Activated T-helper 17 cell treated with anti-CD3 and anti-CD28 coated beads, Interleukin-2, amount 50 U/mL, for 72 hours (primary cell): ENCODE measurements at regions not wholly inside any gene's neighbourhood (a gene's known extent, or its start where the extent isn't known, plus 50 kb on each side); places are given as distances from the start of the nearest gene placed in this dataset.
"Not testable (repeated sequence)": the region's sequence is repeated elsewhere in the genome, so short reads cannot be mapped to it uniquely, and the experiment has no call there.

Experiments
- ATAC-seq: fragments of 150-1000 bp; cut with Tn5 transposase; replicated peaks from 2 replicates; pipeline ENCODE4 v1.10.0; 2021; ENCODE audit warnings: mild to moderate bottlenecking, moderate library complexity
- H3K27ac Mint-ChIP-seq: one replicate; pipeline ENCODE4 v1.8.0; 2022; ENCODE audit warnings: mixed read lengths
- H3K27me3 Mint-ChIP-seq: one replicate; pipeline ENCODE4 v1.8.0; 2022; ENCODE audit warnings: mixed read lengths
- H3K36me3 Mint-ChIP-seq: one replicate; pipeline ENCODE4 v1.8.0; 2022; ENCODE audit warnings: low read depth, mild to moderate bottlenecking, mixed read lengths
- H3K4me1 Mint-ChIP-seq: one replicate; pipeline ENCODE4 v1.8.0; 2022; ENCODE audit warnings: mixed read lengths
- H3K4me3 Mint-ChIP-seq: one replicate; pipeline ENCODE4 v1.8.0; 2022; ENCODE audit warnings: mild to moderate bottlenecking, mixed read lengths
- H3K9me3 Mint-ChIP-seq: one replicate; pipeline ENCODE4 v1.8.0; 2022; ENCODE audit warnings: mixed read lengths

- Mint-ChIP-seq H3K27ac (no peak overlapping the region), H3K9me3 (peaks cover 2% of the 10 kb centered on the region), H3K4me1 (no peaks in the 10 kb centered on the region), H3K4me3 (no peak overlapping the region), H3K36me3 (no peaks in the 10 kb centered on the region), H3K27me3 (no peaks in the 10 kb centered on the region)
- no peak for ATAC-seq
These were observed 304.9 kb upstream of the PRR16 start for GRCh38 chr5:120159155-120159554.

GRCh38 chr5:120160124-120160895 is 303.8 kb upstream of the PRR16 start:
- H3K4me3 Mint-ChIP-seq: no peak overlapping the region

GRCh38 chr5:120162321-120162720 is 301.8 kb upstream of the PRR16 start:
- no peaks in the 10 kb centered on the region for H3K36me3 Mint-ChIP-seq
- H3K9me3 Mint-ChIP-seq: peaks cover 8% of the 10 kb centered on the region
- no peak overlapping the region for H3K4me3 Mint-ChIP-seq
- H3K4me1 Mint-ChIP-seq: no peaks in the 10 kb centered on the region
- H3K27ac Mint-ChIP-seq: no peak overlapping the region
- H3K27me3 Mint-ChIP-seq: no peaks in the 10 kb centered on the region
- ATAC-seq: no peak

More at GRCh38 chr5:120160124-120160895, 303.8 kb upstream of the PRR16 start:
- Mint-ChIP-seq H3K27me3 (no peaks in the 10 kb centered on the region), H3K36me3 (no peaks in the 10 kb centered on the region), H3K9me3 (peaks cover 4% of the 10 kb centered on the region), H3K27ac (no peak overlapping the region), H3K4me1 (no peaks in the 10 kb centered on the region)
- no peak for ATAC-seq

GRCh38 chr5:120164037-120164436 is 300.1 kb upstream of the PRR16 start:
- Mint-ChIP-seq H3K9me3 (peaks cover 11% of the 10 kb centered on the region), H3K4me3 (no peak overlapping the region), H3K27ac (no peak overlapping the region), H3K4me1 (no peaks in the 10 kb centered on the region), H3K27me3 (no peaks in the 10 kb centered on the region), H3K36me3 (no peaks in the 10 kb centered on the region)
- ATAC-seq: no peak

GRCh38 chr5:120164986-120165385 is 299.1 kb upstream of the PRR16 start:
- no peaks in the 10 kb centered on the region for H3K36me3 Mint-ChIP-seq
- no peak for ATAC-seq
- no peak overlapping the region for H3K27ac Mint-ChIP-seq
- H3K9me3 Mint-ChIP-seq: peaks cover 11% of the 10 kb centered on the region
- H3K4me1 Mint-ChIP-seq: no peaks in the 10 kb centered on the region
- H3K4me3 Mint-ChIP-seq: no peak overlapping the region
- no peaks in the 10 kb centered on the region for H3K27me3 Mint-ChIP-seq

- Mint-ChIP-seq H3K4me3 (no peak overlapping the region), H3K36me3 (no peaks in the 10 kb centered on the region), H3K4me1 (no peaks in the 10 kb centered on the region), H3K9me3 (peaks cover 12% of the 10 kb centered on the region), H3K27ac (no peak overlapping the region), H3K27me3 (no peaks in the 10 kb centered on the region)
- ATAC-seq: no peak
These were observed 291.0 kb upstream of the PRR16 start for GRCh38 chr5:120173125-120173524.

- Mint-ChIP-seq H3K27me3 (no peaks in the 10 kb centered on the region), H3K9me3 (peaks cover 9% of the 10 kb centered on the region), H3K4me1 (no peaks in the 10 kb centered on the region), H3K27ac (no peak overlapping the region), H3K4me3 (no peak overlapping the region), H3K36me3 (no peaks in the 10 kb centered on the region)
- ATAC-seq: no peak
These were observed 290.0 kb upstream of the PRR16 start for GRCh38 chr5:120174089-120174488.

GRCh38 chr5:120181238-120181637 is 282.9 kb upstream of the PRR16 start:
- H3K27ac Mint-ChIP-seq, H3K36me3 Mint-ChIP-seq, H3K4me3 Mint-ChIP-seq, H3K27me3 Mint-ChIP-seq, H3K4me1 Mint-ChIP-seq, ATAC-seq, H3K9me3 Mint-ChIP-seq: not testable (repeated sequence)

GRCh38 chr5:120194650-120195049 is 269.4 kb upstream of the PRR16 start:
- not testable (repeated sequence) for H3K27me3 Mint-ChIP-seq, H3K4me3 Mint-ChIP-seq, ATAC-seq, H3K36me3 Mint-ChIP-seq, H3K27ac Mint-ChIP-seq, H3K4me1 Mint-ChIP-seq, H3K9me3 Mint-ChIP-seq

GRCh38 chr5:120199559-120199958 is 264.5 kb upstream of the PRR16 start:
- no peaks in the 10 kb centered on the region for H3K27me3 Mint-ChIP-seq
- no peak overlapping the region for H3K27ac Mint-ChIP-seq
- ATAC-seq: no peak
- H3K9me3 Mint-ChIP-seq: peaks cover 7% of the 10 kb centered on the region
- H3K36me3 Mint-ChIP-seq: no peaks in the 10 kb centered on the region
- H3K4me1 Mint-ChIP-seq: no peaks in the 10 kb centered on the region
- H3K4me3 Mint-ChIP-seq: no peak overlapping the region

GRCh38 chr5:120207129-120207528 is 257.0 kb upstream of the PRR16 start:
- ATAC-seq: no peak
- H3K27ac Mint-ChIP-seq: no peak overlapping the region
- no peaks in the 10 kb centered on the region for H3K4me1 Mint-ChIP-seq
- H3K9me3 Mint-ChIP-seq: peaks cover 21% of the 10 kb centered on the region
- no peaks in the 10 kb centered on the region for H3K36me3 Mint-ChIP-seq
- H3K4me3 Mint-ChIP-seq: no peak overlapping the region
- H3K27me3 Mint-ChIP-seq: no peaks in the 10 kb centered on the region

- H3K27ac Mint-ChIP-seq: no peak overlapping the region
- no peaks in the 10 kb centered on the region for H3K27me3 Mint-ChIP-seq
- ATAC-seq: no peak
- no peaks in the 10 kb centered on the region for H3K4me1 Mint-ChIP-seq
- peaks cover 4% of the 10 kb centered on the region for H3K9me3 Mint-ChIP-seq
- no peak overlapping the region for H3K4me3 Mint-ChIP-seq
- H3K36me3 Mint-ChIP-seq: no peaks in the 10 kb centered on the region
These were observed 247.1 kb upstream of the PRR16 start for GRCh38 chr5:120217001-120217400.

GRCh38 chr5:120219988-120220387 is 244.1 kb upstream of the PRR16 start:
- peaks cover 4% of the 10 kb centered on the region for H3K9me3 Mint-ChIP-seq

GRCh38 chr5:120225524-120225923 is 238.6 kb upstream of the PRR16 start:
- Mint-ChIP-seq H3K36me3 (no peaks in the 10 kb centered on the region), H3K27ac (no peak overlapping the region), H3K27me3 (no peaks in the 10 kb centered on the region), H3K4me1 (no peaks in the 10 kb centered on the region), H3K9me3 (peaks cover 18% of the 10 kb centered on the region), H3K4me3 (no peak overlapping the region)
- ATAC-seq: no peak

More at GRCh38 chr5:120219988-120220387, 244.1 kb upstream of the PRR16 start:
- Mint-ChIP-seq H3K27me3 (no peaks in the 10 kb centered on the region), H3K4me1 (no peaks in the 10 kb centered on the region), H3K36me3 (no peaks in the 10 kb centered on the region), H3K27ac (no peak overlapping the region), H3K4me3 (no peak overlapping the region)
- no peak for ATAC-seq

GRCh38 chr5:120228262-120229031 is 235.7 kb upstream of the PRR16 start:
- Mint-ChIP-seq H3K4me1 (no peaks in the 10 kb centered on the region), H3K27ac (no peak overlapping the region), H3K27me3 (no peaks in the 10 kb centered on the region), H3K4me3 (no peak overlapping the region), H3K36me3 (no peaks in the 10 kb centered on the region), H3K9me3 (peaks cover 21% of the 10 kb centered on the region)
- ATAC-seq: no peak
